Vagina (tissue), 2 donors: ENCODE measurements at regions not wholly inside any gene's neighbourhood (a gene's known extent, or its start where the extent isn't known, plus 50 kb on each side); places are given as distances from the start of the nearest gene placed in this dataset.

Source experiments
- DNase-seq, 2 donors: peaks; one replicate each; pipeline ENCODE4 v3.0.0-alpha.2; 2017; ENCODE audit errors: extremely low spot score in 2 of 2
- H3K27ac ChIP-seq: fragments of 200-600 bp; sonication (generic); one replicate; pipeline ENCODE4 v1.5.1; 2019
- H3K27me3 ChIP-seq: fragments of 200-600 bp; sonication (generic); one replicate; pipeline ENCODE4 v1.5.1; 2019
- H3K36me3 ChIP-seq, 2 donors: fragments of 200-600 bp; sonication (generic); one replicate each; pipeline ENCODE4 v1.5.1; 2017 to 2019
- H3K4me1 ChIP-seq: fragments of 200-600 bp; sonication (generic); one replicate; pipeline ENCODE4 v1.5.1; 2019
- H3K4me3 ChIP-seq, 2 donors: fragments of 200-600 bp; sonication (generic); 1 replicate in 1 of 2; 2 replicates in 1 of 2; pipeline ENCODE4 v1.5.1; 2016 to 2019
- H3K9me3 ChIP-seq: fragments of 200-600 bp; sonication (generic); one replicate; pipeline ENCODE4 v1.5.1; 2019
- CTCF ChIP-seq, 3 experiments: fragments of 450-650 bp in 2 of 3; fragments of 200-600 bp in 1 of 3; sonication (generic) in 1 of 3; IDR thresholded peaks; one replicate each; pipeline ENCODE4 v1.5.1; 2017 to 2019; ENCODE audit warnings: antibody characterized with exemption in 3 of 3, mild to moderate bottlenecking in 2 of 3, moderate library complexity in 2 of 3
- POLR2A ChIP-seq, 2 donors: fragments of 450-650 bp; IDR thresholded peaks; one replicate each; pipeline ENCODE4 v1.6.1; 2017; ENCODE audit warnings: antibody characterized with exemption in 2 of 2, mild to moderate bottlenecking in 2 of 2, moderate library complexity in 2 of 2
- POLR2AphosphoS5 ChIP-seq, 2 donors: sonication (generic); formaldehyde crosslinking; IDR thresholded peaks; one replicate each; pipeline ENCODE4 v1.9.0; 2017; ENCODE audit warnings: antibody characterized with exemption in 2 of 2, mild to moderate bottlenecking in 2 of 2, low read depth in 1 of 2; ENCODE audit not compliant: insufficient read depth in 1 of 2
- intact Hi-C: fragments of 100-400 bp; cut with DNase I; formaldehyde crosslinking; loops from one replicate; pipeline ENCODE4 v1.15.1; 2023

GRCh38 chr4:1562371-1562770 is 121.7 kb downstream of the FAM53A start:
- intact Hi-C loops: no loop called here
- Histone ChIP-seq H3K9me3 (no peaks in the 10 kb centered on the region), H3K4me1 (no peaks in the 10 kb centered on the region), H3K36me3 (no peaks in the 10 kb centered on the region), H3K27ac (no peak overlapping the region), H3K27me3 (no peaks in the 10 kb centered on the region), H3K4me3 (no peak overlapping the region)
- DNase-seq: no peak
- TF ChIP-seq POLR2A (IDR thresholded peaks at IDR 0.05) (no peak), POLR2AphosphoS5 (IDR thresholded peaks at IDR 0.05; ENCODE audit: insufficient read depth in 1 of 2, low read depth in 1 of 2) (no peak), CTCF (IDR thresholded peaks at IDR 0.05) (no peak)

- H3K27ac ChIP-seq: no peak overlapping the region
- TF ChIP-seq POLR2A (IDR thresholded peaks at IDR 0.05) (no peak), POLR2AphosphoS5 (IDR thresholded peaks at IDR 0.05; ENCODE audit: insufficient read depth in 1 of 2, low read depth in 1 of 2) (no peak), CTCF (IDR thresholded peaks at IDR 0.05) (no peak)
- intact Hi-C loops: no loop called here
- DNase-seq: no peak
- no peaks in the 10 kb centered on the region for H3K9me3 ChIP-seq
- no peaks in the 10 kb centered on the region for H3K27me3 ChIP-seq
- no peak overlapping the region for H3K4me3 ChIP-seq
- H3K36me3 ChIP-seq: no peaks in the 10 kb centered on the region
- H3K4me1 ChIP-seq: peaks cover 6% of the 10 kb centered on the region
These were observed 122.7 kb downstream of the FAM53A start for GRCh38 chr4:1561286-1561990.

GRCh38 chr4:1559896-1560650 is 124.0 kb downstream of the FAM53A start:
- H3K4me1 ChIP-seq: peaks cover 6% of the 10 kb centered on the region
- no peak for TF ChIP-seq POLR2AphosphoS5 (IDR thresholded peaks at IDR 0.05; ENCODE audit: insufficient read depth in 1 of 2, low read depth in 1 of 2)
- no peaks in the 10 kb centered on the region for H3K27me3 ChIP-seq
- intact Hi-C loops: no loop called here
- DNase-seq: no peak
- H3K9me3 ChIP-seq: no peaks in the 10 kb centered on the region
- H3K36me3 ChIP-seq: no peaks in the 10 kb centered on the region
- H3K4me3 ChIP-seq: no peak overlapping the region
- no peak overlapping the region for H3K27ac ChIP-seq

- H3K27me3 ChIP-seq: no peaks in the 10 kb centered on the region
- no peak for DNase-seq
- intact Hi-C loops: no loop called here
These were observed 125.9 kb downstream of the FAM53A start for GRCh38 chr4:1558205-1558604.

GRCh38 chr4:1557221-1557597 is 126.9 kb downstream of the FAM53A start:
- H3K4me3 ChIP-seq: no peak overlapping the region
- H3K27ac ChIP-seq: no peak overlapping the region
- intact Hi-C loops: no loop called here
- H3K4me1 ChIP-seq: peaks cover 6% of the 10 kb centered on the region
- no peaks in the 10 kb centered on the region for H3K27me3 ChIP-seq
- H3K36me3 ChIP-seq: no peaks in the 10 kb centered on the region
- DNase-seq: no peak
- TF ChIP-seq POLR2AphosphoS5 (IDR thresholded peaks at IDR 0.05; ENCODE audit: insufficient read depth in 1 of 2, low read depth in 1 of 2) (no peak), POLR2A (IDR thresholded peaks at IDR 0.05) (no peak), CTCF (IDR thresholded peaks at IDR 0.05) (no peak)
- H3K9me3 ChIP-seq: no peaks in the 10 kb centered on the region

More at GRCh38 chr4:1558205-1558604, 125.9 kb downstream of the FAM53A start:
- Histone ChIP-seq H3K4me1 (peaks cover 6% of the 10 kb centered on the region), H3K27ac (no peak overlapping the region), H3K4me3 (no peak overlapping the region), H3K9me3 (no peaks in the 10 kb centered on the region), H3K36me3 (no peaks in the 10 kb centered on the region)
- TF ChIP-seq POLR2A (IDR thresholded peaks at IDR 0.05) (no peak), POLR2AphosphoS5 (IDR thresholded peaks at IDR 0.05; ENCODE audit: insufficient read depth in 1 of 2, low read depth in 1 of 2) (no peak), CTCF (IDR thresholded peaks at IDR 0.05) (no peak)
